ENCODE measurements at regions not wholly inside any gene's neighbourhood (a gene's known extent, or its start where the extent isn't known, plus 50 kb on each side); places are given as distances from the start of the nearest gene placed in this dataset.

DNA sequence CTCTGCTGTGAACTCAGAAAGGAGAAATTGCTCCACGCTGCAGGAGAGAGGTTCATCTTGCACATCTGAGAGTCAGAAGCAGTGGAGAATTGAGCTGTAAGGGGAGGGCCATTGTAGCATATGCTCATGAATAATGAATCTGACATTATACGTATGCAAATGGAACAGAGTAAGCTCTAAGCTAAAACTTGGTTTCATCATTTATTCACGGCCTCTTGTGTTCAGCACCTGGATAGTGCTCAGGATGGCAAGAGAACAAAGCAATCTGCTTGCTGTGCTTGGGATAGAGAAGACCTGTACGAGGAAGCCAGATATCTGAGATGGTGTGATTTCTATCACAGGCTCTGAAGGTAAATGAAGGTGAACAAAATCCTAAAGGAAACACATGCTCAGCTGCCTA, 87.9 kb upstream of the GCFC2 start:
- no peaks in the 10 kb centered on the region for H3K9me2 ChIP-seq (ENCODE audit: insufficient read depth)
- H3K27me3 ChIP-seq (replicated peaks; ENCODE audit: insufficient read depth) = no peaks in the 10 kb centered on the region
- WGBS, 2 experiments (ENCODE audit: low coverage in 1 of 2, low lambda C conversion rate in 2 of 2, missing lambda C conversion rate in 2 of 2) = 4 to 12% methylated on average over 4 of the region's 4 CpGs
- H3K27ac ChIP-seq = no peak overlapping the region
- no peaks in the 10 kb centered on the region for H3K79me2 ChIP-seq (ENCODE audit: insufficient read depth)
- no peak for DNase-seq
- H3K9me3 ChIP-seq (ENCODE audit: low read depth) = no peaks in the 10 kb centered on the region
- TF ChIP-seq EZH2phosphoT487 (IDR thresholded peaks at IDR 0.05; ENCODE audit: insufficient read depth, low read depth) = no peak
- TF ChIP-seq EZH2 (IDR thresholded peaks at IDR 0.05; ENCODE audit: insufficient read depth, poor library complexity, severe bottlenecking) = no peak
- H3K9ac ChIP-seq = no peak overlapping the region
- H2AFZ ChIP-seq = no peak overlapping the region
- H3K4me2 ChIP-seq (ENCODE audit: unreplicated experiment) = no peak overlapping the region
- in situ Hi-C loops (cut with MboI) = loop anchor here (25.0 kb wide), 1 partner anchor 789 kb away; no protein-coding TSS in a partner anchor
- no peaks in the 10 kb centered on the region for H3F3A ChIP-seq (ENCODE audit: insufficient read depth)
- no peaks in the 10 kb centered on the region for H3K4me1 ChIP-seq (ENCODE audit: insufficient read depth)
- H3K36me3 ChIP-seq (ENCODE audit: low read depth) = no peaks in the 10 kb centered on the region
- no peaks in the 10 kb centered on the region for H4K20me1 ChIP-seq (ENCODE audit: insufficient read depth)
- H3K4me3 ChIP-seq = no peak overlapping the region

DNA sequence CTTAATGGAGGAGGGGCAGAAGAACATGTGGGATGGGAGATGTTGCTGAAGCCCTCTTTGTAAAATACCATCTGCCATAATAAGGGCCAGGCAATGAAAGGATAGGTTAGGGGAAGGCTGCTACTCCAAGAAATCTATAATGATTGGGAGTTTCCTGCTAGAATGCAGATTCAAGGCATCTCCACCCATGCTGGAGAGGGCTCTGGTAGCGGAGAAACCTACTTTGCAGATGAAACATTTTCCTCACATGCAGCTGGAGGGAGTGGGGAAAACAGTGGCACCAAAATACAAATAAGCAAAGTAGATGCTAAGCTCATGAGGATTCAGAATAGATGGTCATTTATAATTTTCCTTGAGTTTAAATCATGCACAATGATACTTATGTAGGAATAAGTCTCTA, 82.3 kb upstream of the GCFC2 start:
- no peak overlapping the region for H3K9ac ChIP-seq
- H3K27me3 ChIP-seq (replicated peaks; ENCODE audit: insufficient read depth) = peaks cover 7% of the 10 kb centered on the region; the same call in 1 of the 2 replicates
- H3F3A ChIP-seq (ENCODE audit: insufficient read depth) = no peaks in the 10 kb centered on the region
- TF ChIP-seq EZH2phosphoT487 (IDR thresholded peaks at IDR 0.05; ENCODE audit: insufficient read depth, low read depth) = no peak
- TF ChIP-seq EZH2 (IDR thresholded peaks at IDR 0.05; ENCODE audit: insufficient read depth, poor library complexity, severe bottlenecking) = no peak
- 68 to 74% methylated on average over 1 of the region's 1 CpG for WGBS, 2 experiments (ENCODE audit: low coverage in 1 of 2, low lambda C conversion rate in 2 of 2, missing lambda C conversion rate in 2 of 2)
- in situ Hi-C loops (cut with MboI) = loop anchor here (25.0 kb wide), 1 partner anchor 794 kb away; no protein-coding TSS in a partner anchor
- no peaks in the 10 kb centered on the region for H3K9me3 ChIP-seq (ENCODE audit: low read depth)
- H3K36me3 ChIP-seq (ENCODE audit: low read depth) = no peaks in the 10 kb centered on the region
- H3K4me2 ChIP-seq (ENCODE audit: unreplicated experiment) = no peak overlapping the region
- no peak overlapping the region for H3K4me3 ChIP-seq
- no peaks in the 10 kb centered on the region for H3K79me2 ChIP-seq (ENCODE audit: insufficient read depth)
- no peaks in the 10 kb centered on the region for H3K9me2 ChIP-seq (ENCODE audit: insufficient read depth)
- H2AFZ ChIP-seq = no peak overlapping the region
- no peaks in the 10 kb centered on the region for H4K20me1 ChIP-seq (ENCODE audit: insufficient read depth)
- no peak overlapping the region for H3K27ac ChIP-seq
- no peaks in the 10 kb centered on the region for H3K4me1 ChIP-seq (ENCODE audit: insufficient read depth)
- DNase-seq = no peak

DNA sequence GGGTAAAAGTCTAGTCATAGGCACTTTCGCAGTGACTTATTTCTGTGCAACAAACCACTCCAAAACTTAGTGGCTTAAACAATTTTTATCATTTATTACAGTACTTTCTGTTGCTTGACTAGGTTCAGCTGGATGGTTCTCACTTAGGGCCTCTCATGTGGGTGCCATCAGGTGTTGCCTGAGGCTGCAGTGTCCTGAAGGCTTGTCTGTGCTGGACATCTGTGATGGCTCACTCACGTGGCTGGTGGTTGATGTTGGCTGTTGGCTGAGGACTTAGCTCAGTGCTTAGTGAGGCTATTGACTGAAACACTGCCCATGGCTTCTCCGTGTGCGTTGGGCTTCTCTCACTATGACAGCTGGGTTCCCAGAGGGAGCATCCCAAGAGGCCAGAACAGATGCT, 81.4 kb upstream of the GCFC2 start:
- no peaks in the 10 kb centered on the region for H3K4me1 ChIP-seq (ENCODE audit: insufficient read depth)

DNA sequence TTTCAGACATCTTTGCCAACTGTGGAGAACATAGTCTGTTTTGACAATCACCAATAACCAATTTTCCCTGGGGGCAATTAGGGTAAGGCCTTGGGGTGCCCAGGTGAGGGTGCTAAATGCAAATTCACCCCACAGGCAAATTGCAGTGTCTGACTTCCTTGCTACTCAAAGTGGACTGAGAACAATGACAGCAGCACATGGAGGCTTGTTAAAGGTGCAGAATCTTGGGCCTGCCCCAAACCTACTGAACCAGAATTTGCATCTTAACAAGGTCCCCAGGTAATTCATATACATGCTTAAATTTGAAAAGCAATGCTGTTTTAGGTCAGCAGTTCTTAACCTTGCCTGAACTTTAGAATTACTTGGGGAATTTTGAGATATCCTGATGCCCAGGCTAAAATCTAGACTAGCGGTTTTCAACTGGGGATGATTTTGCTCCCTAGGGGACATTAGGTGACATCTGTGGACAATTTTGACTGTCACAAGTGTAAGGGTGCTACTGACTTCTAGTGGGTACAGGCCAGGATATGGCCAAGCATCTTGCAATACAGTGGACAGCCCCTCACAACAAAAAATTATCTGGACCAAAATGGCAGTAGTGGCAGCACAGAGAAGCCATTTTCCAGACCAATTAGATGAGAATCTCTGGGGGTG, 80.2 kb upstream of the GCFC2 start:
- no peak overlapping the region for H3K4me3 ChIP-seq
- no peak overlapping the region for H3K27ac ChIP-seq
- no peak overlapping the region for H2AFZ ChIP-seq
- peaks cover 7% of the 10 kb centered on the region; the same call in 1 of the 2 replicates for H3K27me3 ChIP-seq (replicated peaks; ENCODE audit: insufficient read depth)
- in situ Hi-C loops (cut with MboI) = loop anchor here (25.0 kb wide), 1 partner anchor 796 kb away; no protein-coding TSS in a partner anchor
- H3K4me2 ChIP-seq (ENCODE audit: unreplicated experiment) = no peak overlapping the region
- no peaks in the 10 kb centered on the region for H3K79me2 ChIP-seq (ENCODE audit: insufficient read depth)
- H4K20me1 ChIP-seq (ENCODE audit: insufficient read depth) = no peaks in the 10 kb centered on the region
- DNase-seq = no peak
- no peaks in the 10 kb centered on the region for H3K36me3 ChIP-seq (ENCODE audit: low read depth)
- H3K9ac ChIP-seq = no peak overlapping the region
- no peaks in the 10 kb centered on the region for H3K9me3 ChIP-seq (ENCODE audit: low read depth)
- H3K9me2 ChIP-seq (ENCODE audit: insufficient read depth) = no peaks in the 10 kb centered on the region
- no peaks in the 10 kb centered on the region for H3K4me1 ChIP-seq (ENCODE audit: insufficient read depth)
- 48 to 78% methylated on average over 1 of the region's 1 CpG for WGBS, 2 experiments (ENCODE audit: low coverage in 1 of 2, low lambda C conversion rate in 2 of 2, missing lambda C conversion rate in 2 of 2)
- TF ChIP-seq EZH2 (IDR thresholded peaks at IDR 0.05; ENCODE audit: insufficient read depth, poor library complexity, severe bottlenecking) (no peak), EZH2phosphoT487 (IDR thresholded peaks at IDR 0.05; ENCODE audit: insufficient read depth, low read depth) (no peak)
- H3F3A ChIP-seq (ENCODE audit: insufficient read depth) = no peaks in the 10 kb centered on the region

More for the DNA sequence above, 81.4 kb upstream of the GCFC2 start:
- TF ChIP-seq EZH2phosphoT487 (IDR thresholded peaks at IDR 0.05; ENCODE audit: insufficient read depth, low read depth) (no peak), EZH2 (IDR thresholded peaks at IDR 0.05; ENCODE audit: insufficient read depth, poor library complexity, severe bottlenecking) (no peak)
- no peak overlapping the region for H3K9ac ChIP-seq
- H3K4me3 ChIP-seq = no peak overlapping the region
- 35 to 41% methylated on average over 4 of the region's 4 CpGs for WGBS, 2 experiments (ENCODE audit: low coverage in 1 of 2, low lambda C conversion rate in 2 of 2, missing lambda C conversion rate in 2 of 2)
- H4K20me1 ChIP-seq (ENCODE audit: insufficient read depth) = no peaks in the 10 kb centered on the region
- H3K27me3 ChIP-seq (replicated peaks; ENCODE audit: insufficient read depth) = peaks cover 7% of the 10 kb centered on the region; the same call in 1 of the 2 replicates
- no peak overlapping the region for H3K27ac ChIP-seq
- H3K9me3 ChIP-seq (ENCODE audit: low read depth) = no peaks in the 10 kb centered on the region
- in situ Hi-C loops (cut with MboI) = loop anchor here (25.0 kb wide), 1 partner anchor 795 kb away; no protein-coding TSS in a partner anchor
- H2AFZ ChIP-seq = no peak overlapping the region
- H3K36me3 ChIP-seq (ENCODE audit: low read depth) = no peaks in the 10 kb centered on the region
- H3F3A ChIP-seq (ENCODE audit: insufficient read depth) = no peaks in the 10 kb centered on the region
- no peaks in the 10 kb centered on the region for H3K9me2 ChIP-seq (ENCODE audit: insufficient read depth)
- no peak for DNase-seq
- H3K79me2 ChIP-seq (ENCODE audit: insufficient read depth) = no peaks in the 10 kb centered on the region
- H3K4me2 ChIP-seq (ENCODE audit: unreplicated experiment) = no peak overlapping the region

Data from GM23248 (cell line).